ENCODE measurements at regions not wholly inside any gene's neighbourhood (a gene's known extent, or its start where the extent isn't known, plus 50 kb on each side); places are given as distances from the start of the nearest gene placed in this dataset.

DNA sequence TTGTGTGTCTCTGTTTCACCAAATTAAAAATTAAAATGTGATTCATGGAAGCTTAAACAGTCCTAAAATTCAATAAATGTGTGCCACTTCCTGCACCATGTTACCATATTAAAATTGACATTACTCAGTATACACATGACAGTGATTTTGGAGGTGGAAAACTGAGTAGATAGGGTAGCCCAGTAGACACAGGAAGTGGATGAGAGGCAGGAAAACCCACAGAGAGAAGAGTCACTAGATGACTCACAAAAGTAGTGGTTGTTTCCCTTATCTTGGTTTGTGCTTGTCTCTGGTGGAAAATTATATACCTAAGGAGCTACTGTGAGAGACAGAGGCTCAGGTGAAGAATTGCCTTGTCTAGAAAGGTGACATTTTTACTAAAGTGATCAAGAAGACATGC, 375.8 kb upstream of the CXorf51B start:
- POLR2A ChIA-PET, result no interaction called here
- no peaks in the 10 kb centered on the region for H3K9me3 ChIP-seq (ENCODE audit: control insufficient read depth, insufficient read depth, low read depth, low read length)
- H3K27ac ChIP-seq (ENCODE audit: extremely low read depth, low read depth, low read length), result no peak overlapping the region
- H3K4me3 ChIP-seq (ENCODE audit: low read depth, low read length), result no peak overlapping the region
- CTCF ChIA-PET, result no interaction called here
- TF ChIP-seq, protein P1, sequence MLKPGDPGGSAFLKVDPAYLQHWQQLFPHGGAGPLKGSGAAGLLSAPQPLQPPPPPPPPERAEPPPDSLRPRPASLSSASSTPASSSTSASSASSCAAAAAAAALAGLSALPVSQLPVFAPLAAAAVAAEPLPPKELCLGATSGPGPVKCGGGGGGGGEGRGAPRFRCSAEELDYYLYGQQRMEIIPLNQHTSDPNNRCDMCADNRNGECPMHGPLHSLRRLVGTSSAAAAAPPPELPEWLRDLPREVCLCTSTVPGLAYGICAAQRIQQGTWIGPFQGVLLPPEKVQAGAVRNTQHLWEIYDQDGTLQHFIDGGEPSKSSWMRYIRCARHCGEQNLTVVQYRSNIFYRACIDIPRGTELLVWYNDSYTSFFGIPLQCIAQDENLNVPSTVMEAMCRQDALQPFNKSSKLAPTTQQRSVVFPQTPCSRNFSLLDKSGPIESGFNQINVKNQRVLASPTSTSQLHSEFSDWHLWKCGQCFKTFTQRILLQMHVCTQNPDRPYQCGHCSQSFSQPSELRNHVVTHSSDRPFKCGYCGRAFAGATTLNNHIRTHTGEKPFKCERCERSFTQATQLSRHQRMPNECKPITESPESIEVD (tag by site-specific recombination; IDR thresholded peaks at IDR 0.05), result no peak
- TF ChIP-seq ZFP69B (tag by site-specific recombination; IDR thresholded peaks at IDR 0.05), result no peak
- TF ChIP-seq, protein P2, sequence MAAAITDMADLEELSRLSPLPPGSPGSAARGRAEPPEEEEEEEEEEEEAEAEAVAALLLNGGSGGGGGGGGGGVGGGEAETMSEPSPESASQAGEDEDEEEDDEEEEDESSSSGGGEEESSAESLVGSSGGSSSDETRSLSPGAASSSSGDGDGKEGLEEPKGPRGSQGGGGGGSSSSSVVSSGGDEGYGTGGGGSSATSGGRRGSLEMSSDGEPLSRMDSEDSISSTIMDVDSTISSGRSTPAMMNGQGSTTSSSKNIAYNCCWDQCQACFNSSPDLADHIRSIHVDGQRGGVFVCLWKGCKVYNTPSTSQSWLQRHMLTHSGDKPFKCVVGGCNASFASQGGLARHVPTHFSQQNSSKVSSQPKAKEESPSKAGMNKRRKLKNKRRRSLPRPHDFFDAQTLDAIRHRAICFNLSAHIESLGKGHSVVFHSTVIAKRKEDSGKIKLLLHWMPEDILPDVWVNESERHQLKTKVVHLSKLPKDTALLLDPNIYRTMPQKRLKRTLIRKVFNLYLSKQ (tag by site-specific recombination; IDR thresholded peaks at IDR 0.05; ENCODE audit: borderline replicate concordance), result no peak
- TF ChIP-seq, protein P3, sequence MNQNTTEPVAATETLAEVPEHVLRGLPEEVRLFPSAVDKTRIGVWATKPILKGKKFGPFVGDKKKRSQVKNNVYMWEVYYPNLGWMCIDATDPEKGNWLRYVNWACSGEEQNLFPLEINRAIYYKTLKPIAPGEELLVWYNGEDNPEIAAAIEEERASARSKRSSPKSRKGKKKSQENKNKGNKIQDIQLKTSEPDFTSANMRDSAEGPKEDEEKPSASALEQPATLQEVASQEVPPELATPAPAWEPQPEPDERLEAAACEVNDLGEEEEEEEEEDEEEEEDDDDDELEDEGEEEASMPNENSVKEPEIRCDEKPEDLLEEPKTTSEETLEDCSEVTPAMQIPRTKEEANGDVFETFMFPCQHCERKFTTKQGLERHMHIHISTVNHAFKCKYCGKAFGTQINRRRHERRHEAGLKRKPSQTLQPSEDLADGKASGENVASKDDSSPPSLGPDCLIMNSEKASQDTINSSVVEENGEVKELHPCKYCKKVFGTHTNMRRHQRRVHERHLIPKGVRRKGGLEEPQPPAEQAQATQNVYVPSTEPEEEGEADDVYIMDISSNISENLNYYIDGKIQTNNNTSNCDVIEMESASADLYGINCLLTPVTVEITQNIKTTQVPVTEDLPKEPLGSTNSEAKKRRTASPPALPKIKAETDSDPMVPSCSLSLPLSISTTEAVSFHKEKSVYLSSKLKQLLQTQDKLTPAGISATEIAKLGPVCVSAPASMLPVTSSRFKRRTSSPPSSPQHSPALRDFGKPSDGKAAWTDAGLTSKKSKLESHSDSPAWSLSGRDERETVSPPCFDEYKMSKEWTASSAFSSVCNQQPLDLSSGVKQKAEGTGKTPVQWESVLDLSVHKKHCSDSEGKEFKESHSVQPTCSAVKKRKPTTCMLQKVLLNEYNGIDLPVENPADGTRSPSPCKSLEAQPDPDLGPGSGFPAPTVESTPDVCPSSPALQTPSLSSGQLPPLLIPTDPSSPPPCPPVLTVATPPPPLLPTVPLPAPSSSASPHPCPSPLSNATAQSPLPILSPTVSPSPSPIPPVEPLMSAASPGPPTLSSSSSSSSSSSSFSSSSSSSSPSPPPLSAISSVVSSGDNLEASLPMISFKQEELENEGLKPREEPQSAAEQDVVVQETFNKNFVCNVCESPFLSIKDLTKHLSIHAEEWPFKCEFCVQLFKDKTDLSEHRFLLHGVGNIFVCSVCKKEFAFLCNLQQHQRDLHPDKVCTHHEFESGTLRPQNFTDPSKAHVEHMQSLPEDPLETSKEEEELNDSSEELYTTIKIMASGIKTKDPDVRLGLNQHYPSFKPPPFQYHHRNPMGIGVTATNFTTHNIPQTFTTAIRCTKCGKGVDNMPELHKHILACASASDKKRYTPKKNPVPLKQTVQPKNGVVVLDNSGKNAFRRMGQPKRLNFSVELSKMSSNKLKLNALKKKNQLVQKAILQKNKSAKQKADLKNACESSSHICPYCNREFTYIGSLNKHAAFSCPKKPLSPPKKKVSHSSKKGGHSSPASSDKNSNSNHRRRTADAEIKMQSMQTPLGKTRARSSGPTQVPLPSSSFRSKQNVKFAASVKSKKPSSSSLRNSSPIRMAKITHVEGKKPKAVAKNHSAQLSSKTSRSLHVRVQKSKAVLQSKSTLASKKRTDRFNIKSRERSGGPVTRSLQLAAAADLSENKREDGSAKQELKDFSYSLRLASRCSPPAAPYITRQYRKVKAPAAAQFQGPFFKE (tag by site-specific recombination; IDR thresholded peaks at IDR 0.05; ENCODE audit: borderline replicate concordance), result no peak
- no peak for TF ChIP-seq ZNF221 (tag by site-specific recombination; IDR thresholded peaks at IDR 0.05; ENCODE audit: borderline replicate concordance)
- no peak for TF ChIP-seq ZNF341 (tag by site-specific recombination; IDR thresholded peaks at IDR 0.05; ENCODE audit: low read depth)
- TF ChIP-seq, protein P4, sequence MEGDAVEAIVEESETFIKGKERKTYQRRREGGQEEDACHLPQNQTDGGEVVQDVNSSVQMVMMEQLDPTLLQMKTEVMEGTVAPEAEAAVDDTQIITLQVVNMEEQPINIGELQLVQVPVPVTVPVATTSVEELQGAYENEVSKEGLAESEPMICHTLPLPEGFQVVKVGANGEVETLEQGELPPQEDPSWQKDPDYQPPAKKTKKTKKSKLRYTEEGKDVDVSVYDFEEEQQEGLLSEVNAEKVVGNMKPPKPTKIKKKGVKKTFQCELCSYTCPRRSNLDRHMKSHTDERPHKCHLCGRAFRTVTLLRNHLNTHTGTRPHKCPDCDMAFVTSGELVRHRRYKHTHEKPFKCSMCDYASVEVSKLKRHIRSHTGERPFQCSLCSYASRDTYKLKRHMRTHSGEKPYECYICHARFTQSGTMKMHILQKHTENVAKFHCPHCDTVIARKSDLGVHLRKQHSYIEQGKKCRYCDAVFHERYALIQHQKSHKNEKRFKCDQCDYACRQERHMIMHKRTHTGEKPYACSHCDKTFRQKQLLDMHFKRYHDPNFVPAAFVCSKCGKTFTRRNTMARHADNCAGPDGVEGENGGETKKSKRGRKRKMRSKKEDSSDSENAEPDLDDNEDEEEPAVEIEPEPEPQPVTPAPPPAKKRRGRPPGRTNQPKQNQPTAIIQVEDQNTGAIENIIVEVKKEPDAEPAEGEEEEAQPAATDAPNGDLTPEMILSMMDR (tag by site-specific recombination; IDR thresholded peaks at IDR 0.05), result no peak
- TF ChIP-seq, protein P5, sequence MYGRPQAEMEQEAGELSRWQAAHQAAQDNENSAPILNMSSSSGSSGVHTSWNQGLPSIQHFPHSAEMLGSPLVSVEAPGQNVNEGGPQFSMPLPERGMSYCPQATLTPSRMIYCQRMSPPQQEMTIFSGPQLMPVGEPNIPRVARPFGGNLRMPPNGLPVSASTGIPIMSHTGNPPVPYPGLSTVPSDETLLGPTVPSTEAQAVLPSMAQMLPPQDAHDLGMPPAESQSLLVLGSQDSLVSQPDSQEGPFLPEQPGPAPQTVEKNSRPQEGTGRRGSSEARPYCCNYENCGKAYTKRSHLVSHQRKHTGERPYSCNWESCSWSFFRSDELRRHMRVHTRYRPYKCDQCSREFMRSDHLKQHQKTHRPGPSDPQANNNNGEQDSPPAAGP (tag by site-specific recombination; IDR thresholded peaks at IDR 0.05), result no peak
- no peak for TF ChIP-seq ZNF202 (tag by site-specific recombination; IDR thresholded peaks at IDR 0.05; ENCODE audit: borderline replicate concordance)
- no peak for TF ChIP-seq ZNF248 (tag by site-specific recombination; IDR thresholded peaks at IDR 0.05)
- TF ChIP-seq, protein P6, sequence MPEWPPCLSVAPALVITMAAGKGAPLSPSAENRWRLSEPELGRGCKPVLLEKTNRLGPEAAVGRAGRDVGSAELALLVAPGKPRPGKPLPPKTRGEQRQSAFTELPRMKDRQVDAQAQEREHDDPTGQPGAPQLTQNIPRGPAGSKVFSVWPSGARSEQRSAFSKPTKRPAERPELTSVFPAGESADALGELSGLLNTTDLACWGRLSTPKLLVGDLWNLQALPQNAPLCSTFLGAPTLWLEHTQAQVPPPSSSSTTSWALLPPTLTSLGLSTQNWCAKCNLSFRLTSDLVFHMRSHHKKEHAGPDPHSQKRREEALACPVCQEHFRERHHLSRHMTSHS (tag by site-specific recombination; IDR thresholded peaks at IDR 0.05), result no peak
- no peak for TF ChIP-seq SCRT2 (tag by site-specific recombination; IDR thresholded peaks at IDR 0.05)
- no peak for TF ChIP-seq ZNF768 (tag by site-specific recombination; IDR thresholded peaks at IDR 0.05)
- TF ChIP-seq, protein P7, sequence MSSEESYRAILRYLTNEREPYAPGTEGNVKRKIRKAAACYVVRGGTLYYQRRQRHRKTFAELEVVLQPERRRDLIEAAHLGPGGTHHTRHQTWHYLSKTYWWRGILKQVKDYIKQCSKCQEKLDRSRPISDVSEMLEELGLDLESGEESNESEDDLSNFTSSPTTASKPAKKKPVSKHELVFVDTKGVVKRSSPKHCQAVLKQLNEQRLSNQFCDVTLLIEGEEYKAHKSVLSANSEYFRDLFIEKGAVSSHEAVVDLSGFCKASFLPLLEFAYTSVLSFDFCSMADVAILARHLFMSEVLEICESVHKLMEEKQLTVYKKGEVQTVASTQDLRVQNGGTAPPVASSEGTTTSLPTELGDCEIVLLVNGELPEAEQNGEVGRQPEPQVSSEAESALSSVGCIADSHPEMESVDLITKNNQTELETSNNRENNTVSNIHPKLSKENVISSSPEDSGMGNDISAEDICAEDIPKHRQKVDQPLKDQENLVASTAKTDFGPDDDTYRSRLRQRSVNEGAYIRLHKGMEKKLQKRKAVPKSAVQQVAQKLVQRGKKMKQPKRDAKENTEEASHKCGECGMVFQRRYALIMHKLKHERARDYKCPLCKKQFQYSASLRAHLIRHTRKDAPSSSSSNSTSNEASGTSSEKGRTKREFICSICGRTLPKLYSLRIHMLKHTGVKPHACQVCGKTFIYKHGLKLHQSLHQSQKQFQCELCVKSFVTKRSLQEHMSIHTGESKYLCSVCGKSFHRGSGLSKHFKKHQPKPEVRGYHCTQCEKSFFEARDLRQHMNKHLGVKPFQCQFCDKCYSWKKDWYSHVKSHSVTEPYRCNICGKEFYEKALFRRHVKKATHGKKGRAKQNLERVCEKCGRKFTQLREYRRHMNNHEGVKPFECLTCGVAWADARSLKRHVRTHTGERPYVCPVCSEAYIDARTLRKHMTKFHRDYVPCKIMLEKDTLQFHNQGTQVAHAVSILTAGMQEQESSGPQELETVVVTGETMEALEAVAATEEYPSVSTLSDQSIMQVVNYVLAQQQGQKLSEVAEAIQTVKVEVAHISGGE (tag by site-specific recombination; conservative IDR thresholded peaks at IDR 0.05; ENCODE audit: low read depth), result no peak
- TF ChIP-seq GLI2 (tag by site-specific recombination; IDR thresholded peaks at IDR 0.05; ENCODE audit: borderline replicate concordance, low read depth), result no peak
- no peak for TF ChIP-seq ZNF354C (tag by site-specific recombination; IDR thresholded peaks at IDR 0.05; ENCODE audit: borderline replicate concordance, low read depth)
- no peak for TF ChIP-seq ZNF324 (tag by site-specific recombination; IDR thresholded peaks at IDR 0.05)
- no peaks in the 10 kb centered on the region for H3K36me3 ChIP-seq (ENCODE audit: control insufficient read depth in 2 of 2, insufficient read depth in 1 of 2, low read length in 2 of 2)
- H3K4me1 ChIP-seq (ENCODE audit: control insufficient read depth, insufficient read depth, low read length), result no peaks in the 10 kb centered on the region
